NCI-H446 (cell line): ENCODE measurements at regions not wholly inside any gene's neighbourhood (a gene's known extent, or its start where the extent isn't known, plus 50 kb on each side); places are given as distances from the start of the nearest gene placed in this dataset.

Experiments used
- DNase-seq, 2 experiments: peaks; one replicate each; lab custom pipeline; 2025; lab: John Stamatoyannopoulos, UW

- no peak for DNase-seq
Measured at GRCh38 chr2:33777786-33778185, 178.7 kb upstream of the FAM98A start.

- DNase-seq, result no peak
Measured at GRCh38 chr2:33775306-33775705, 176.2 kb upstream of the FAM98A start.

- no peak for DNase-seq
Measured at GRCh38 chr2:33770023-33770422, 170.9 kb upstream of the FAM98A start.

- no peak for DNase-seq
Measured at GRCh38 chr2:33766175-33766574, 167.1 kb upstream of the FAM98A start.

GRCh38 chr2:33765122-33765521, 166.0 kb upstream of the FAM98A start:
- DNase-seq, result no peak

GRCh38 chr2:33764551-33764950, 165.5 kb upstream of the FAM98A start:
- no peak for DNase-seq

- DNase-seq, result no peak
Measured at GRCh38 chr2:33763671-33764310, 164.7 kb upstream of the FAM98A start.

GRCh38 chr2:33762636-33763035, 163.5 kb upstream of the FAM98A start:
- no peak for DNase-seq

GRCh38 chr2:33746208-33746800, 147.2 kb upstream of the FAM98A start:
- DNase-seq, result no peak

- no peak for DNase-seq
Measured at GRCh38 chr2:33735096-33735495, 136.0 kb upstream of the FAM98A start.

- DNase-seq, result no peak
Measured at GRCh38 chr2:33730804-33731203, 131.7 kb upstream of the FAM98A start.

GRCh38 chr2:33730193-33730592, 131.1 kb upstream of the FAM98A start:
- no peak for DNase-seq

GRCh38 chr2:33729353-33729752, 130.3 kb upstream of the FAM98A start:
- DNase-seq, result no peak

- no peak for DNase-seq
Measured at GRCh38 chr2:33728106-33728505, 129.0 kb upstream of the FAM98A start.

GRCh38 chr2:33727361-33728032, 128.4 kb upstream of the FAM98A start:
- no peak for DNase-seq

- no peak for DNase-seq
Measured at GRCh38 chr2:33726415-33726814, 127.3 kb upstream of the FAM98A start.

GRCh38 chr2:33723329-33723728, 124.2 kb upstream of the FAM98A start:
- DNase-seq, result no peak

- no peak for DNase-seq
Measured at GRCh38 chr2:33719067-33719466, 120.0 kb upstream of the FAM98A start.

- no peak for DNase-seq
Measured at GRCh38 chr2:33712674-33713073, 113.6 kb upstream of the FAM98A start.

GRCh38 chr2:33709951-33710350, 110.9 kb upstream of the FAM98A start:
- no peak for DNase-seq

- no peak for DNase-seq
Measured at GRCh38 chr2:33707312-33707711, 108.2 kb upstream of the FAM98A start.

GRCh38 chr2:33706410-33706809, 107.3 kb upstream of the FAM98A start:
- no peak for DNase-seq

- no peak for DNase-seq
Measured at GRCh38 chr2:33704406-33704855, 105.3 kb upstream of the FAM98A start.
